ENCODE measurements at regions not wholly inside any gene's neighbourhood (a gene's known extent, or its start where the extent isn't known, plus 50 kb on each side); places are given as distances from the start of the nearest gene placed in this dataset.

- no peaks in the 10 kb centered on the region for H3K9me3 ChIP-seq (ENCODE audit: low read length)
- TF ChIP-seq EZH2phosphoT487 (IDR thresholded peaks at IDR 0.05; ENCODE audit: borderline replicate concordance, low read length) (no peak), CTCF (conservative IDR thresholded peaks at IDR 0.05; ENCODE audit: low read depth, low read length) (peak; percentile 57), EZH2 (IDR thresholded peaks at IDR 0.05; ENCODE audit: low read length, unreplicated experiment) (no peak)
- intact Hi-C loops (cut with micrococcal nuclease) = loop anchor here (1.0 to 10.0 kb wide), 3 partner anchors 441 to 1121 kb away; partner anchors contain the start of gene FOXP1
- no peak overlapping the region for H3K4me3 ChIP-seq (ENCODE audit: low read length)
- no peaks in the 10 kb centered on the region for H3K4me1 ChIP-seq (ENCODE audit: insufficient read depth, low read length)
- no peak overlapping the region for H3K4me2 ChIP-seq (ENCODE audit: low read length)
- H3K36me3 ChIP-seq (ENCODE audit: low read depth, low read length) = no peaks in the 10 kb centered on the region; the same call in 1 of the 2 replicates
- H3F3A ChIP-seq (ENCODE audit: low read length, unreplicated experiment) = no peaks in the 10 kb centered on the region
- H2AFZ ChIP-seq (ENCODE audit: low read length) = no peak overlapping the region
- ChIA-PET CTCF (no interaction called here), POLR2A (ENCODE audit: unreplicated experiment) (no interaction called here)
- H3K9ac ChIP-seq (ENCODE audit: low read length) = no peak overlapping the region
- BruUV-seq (replicated peaks) = no TSS peak
- no peaks in the 10 kb centered on the region for H4K20me1 ChIP-seq (ENCODE audit: low read length)
- no peaks in the 10 kb centered on the region for H3K79me2 ChIP-seq (ENCODE audit: low read length)
- H3K27me3 ChIP-seq (ENCODE audit: low read length) = no peaks in the 10 kb centered on the region
- DNase-seq = peak; percentile 26
- H3K9me2 ChIP-seq (replicated peaks; ENCODE audit: low read length) = no peaks in the 10 kb centered on the region
- no peak overlapping the region for H3K27ac ChIP-seq (ENCODE audit: low read length)
- no peak for ATAC-seq
Measured at GRCh38 chr3:70531063-70531657, 218.7 kb upstream of the MDFIC2 start.

GRCh38 chr3:70530626-70531025 is 218.2 kb upstream of the MDFIC2 start:
- Histone ChIP-seq H3K27ac (ENCODE audit: low read length) (no peak overlapping the region), H3K4me2 (ENCODE audit: low read length) (no peak overlapping the region), H3K9ac (ENCODE audit: low read length) (no peak overlapping the region), H3F3A (ENCODE audit: low read length, unreplicated experiment) (no peaks in the 10 kb centered on the region), H2AFZ (ENCODE audit: low read length) (no peak overlapping the region), H4K20me1 (ENCODE audit: low read length) (no peaks in the 10 kb centered on the region), H3K9me3 (ENCODE audit: low read length) (no peaks in the 10 kb centered on the region), H3K9me2 (replicated peaks; ENCODE audit: low read length) (no peaks in the 10 kb centered on the region), H3K4me1 (ENCODE audit: insufficient read depth, low read length) (no peaks in the 10 kb centered on the region), H3K79me2 (ENCODE audit: low read length) (no peaks in the 10 kb centered on the region), H3K4me3 (ENCODE audit: low read length) (no peak overlapping the region), H3K27me3 (ENCODE audit: low read length) (no peaks in the 10 kb centered on the region), H3K36me3 (ENCODE audit: low read depth, low read length) (no peaks in the 10 kb centered on the region; the same call in 1 of the 2 replicates)
- BruUV-seq (replicated peaks) = no TSS peak
- ATAC-seq = no peak
- intact Hi-C loops (cut with micrococcal nuclease) = loop anchor here (1.0 to 10.0 kb wide), 3 partner anchors 440 to 1122 kb away; partner anchors contain the start of gene FOXP1
- no peak for TF ChIP-seq CTCF (conservative IDR thresholded peaks at IDR 0.05; ENCODE audit: low read depth, low read length)
- TF ChIP-seq EZH2 (IDR thresholded peaks at IDR 0.05; ENCODE audit: low read length, unreplicated experiment) = no peak
- TF ChIP-seq EZH2phosphoT487 (IDR thresholded peaks at IDR 0.05; ENCODE audit: borderline replicate concordance, low read length) = no peak
- DNase-seq = no peak
- POLR2A ChIA-PET (ENCODE audit: unreplicated experiment) = no interaction called here
- CTCF ChIA-PET = no interaction called here

- Histone ChIP-seq H3K36me3 (ENCODE audit: low read depth, low read length) (no peaks in the 10 kb centered on the region; the same call in 1 of the 2 replicates), H3K79me2 (ENCODE audit: low read length) (no peaks in the 10 kb centered on the region), H3F3A (ENCODE audit: low read length, unreplicated experiment) (no peaks in the 10 kb centered on the region), H4K20me1 (ENCODE audit: low read length) (no peaks in the 10 kb centered on the region), H3K27ac (ENCODE audit: low read length) (no peak overlapping the region), H2AFZ (ENCODE audit: low read length) (no peak overlapping the region), H3K9me2 (replicated peaks; ENCODE audit: low read length) (no peaks in the 10 kb centered on the region), H3K4me2 (ENCODE audit: low read length) (no peak overlapping the region), H3K4me1 (ENCODE audit: insufficient read depth, low read length) (no peaks in the 10 kb centered on the region), H3K4me3 (ENCODE audit: low read length) (no peak overlapping the region), H3K9ac (ENCODE audit: low read length) (no peak overlapping the region), H3K27me3 (ENCODE audit: low read length) (no peaks in the 10 kb centered on the region), H3K9me3 (ENCODE audit: low read length) (no peaks in the 10 kb centered on the region)
- DNase-seq (no peak), ATAC-seq (no peak)
- POLR2A ChIA-PET (ENCODE audit: unreplicated experiment) = no interaction called here
- no TSS peak for BruUV-seq (replicated peaks)
- TF ChIP-seq CTCF (conservative IDR thresholded peaks at IDR 0.05; ENCODE audit: low read depth, low read length) (no peak), EZH2 (IDR thresholded peaks at IDR 0.05; ENCODE audit: low read length, unreplicated experiment) (no peak), EZH2phosphoT487 (IDR thresholded peaks at IDR 0.05; ENCODE audit: borderline replicate concordance, low read length) (no peak)
- intact Hi-C loops (cut with micrococcal nuclease) = no loop called here
- CTCF ChIA-PET = no interaction called here
Measured at GRCh38 chr3:70527026-70527425, 214.6 kb upstream of the MDFIC2 start.

Data from PC-3 (cell line).